ENCODE measurements at regions not wholly inside any gene's neighbourhood (a gene's known extent, or its start where the extent isn't known, plus 50 kb on each side); places are given as distances from the start of the nearest gene placed in this dataset.

DNA sequence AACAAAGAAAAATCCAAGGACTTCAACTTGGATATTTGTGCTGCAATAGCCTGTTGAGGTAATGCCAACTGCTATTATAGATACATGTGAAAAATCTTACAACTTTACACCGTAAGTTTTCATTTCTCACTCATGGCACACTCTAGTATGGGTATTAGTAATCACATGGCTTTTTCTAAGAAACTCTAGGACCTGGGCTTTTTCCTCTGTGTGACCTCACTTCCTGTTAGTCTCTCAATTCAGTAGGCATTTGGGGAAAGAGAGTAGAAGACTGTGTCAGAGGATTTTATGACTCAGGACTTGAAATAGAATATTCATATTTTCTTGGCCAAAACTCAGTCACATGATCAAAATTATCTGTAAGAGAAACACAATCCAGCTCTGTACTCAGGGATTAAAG is 1049.9 kb downstream of the REEP3 start:
- Histone ChIP-seq H2BK5ac (ENCODE audit: low read depth, low read length, poor library complexity, severe bottlenecking) (no peak overlapping the region), H3K4me1 (ENCODE audit: control insufficient read depth, insufficient read depth, low read depth, low read length) (no peaks in the 10 kb centered on the region), H3K23ac (ENCODE audit: low read length in 2 of 2) (no peak overlapping the region), H2AFZ (ENCODE audit: low read depth, low read length) (no peak overlapping the region), H3K4me2 (ENCODE audit: low read length, poor library complexity, severe bottlenecking) (no peak overlapping the region), H2BK12ac (ENCODE audit: low read length in 2 of 2) (no peak overlapping the region), H3K4me3 (ENCODE audit: insufficient read depth in 1 of 2, low read depth in 1 of 2, low read length in 2 of 2) (no peak overlapping the region), H3K27ac (ENCODE audit: low read length, poor library complexity, severe bottlenecking) (no peak overlapping the region), H3K79me1 (replicated peaks; ENCODE audit: low read length, poor library complexity, severe bottlenecking) (no peaks in the 10 kb centered on the region), H3K9me3 (ENCODE audit: control insufficient read depth, low read length) (peaks cover 11% of the 10 kb centered on the region), H3K36me3 (ENCODE audit: control insufficient read depth in 1 of 2, insufficient read depth in 2 of 2, low read depth in 1 of 2, low read length in 2 of 2) (no peaks in the 10 kb centered on the region), H3K27me3 (ENCODE audit: control insufficient read depth in 1 of 2, insufficient read depth in 1 of 2, low read length in 2 of 2) (no peaks in the 10 kb centered on the region), H2AK5ac (ENCODE audit: low read length, severe bottlenecking) (no peak overlapping the region), H2BK15ac (ENCODE audit: low read depth, poor library complexity, severe bottlenecking) (no peak overlapping the region), H2BK120ac (ENCODE audit: low read depth, low read length) (no peak overlapping the region), H3K4ac (ENCODE audit: low read depth in 1 of 2, low read length in 2 of 2) (no peak overlapping the region), H3K14ac (ENCODE audit: low read length in 2 of 2) (no peak overlapping the region), H4K8ac (ENCODE audit: low read length) (no peak overlapping the region), H4K91ac (ENCODE audit: low read length) (no peak overlapping the region), H3K9ac (ENCODE audit: low read length) (no peak overlapping the region), H3K18ac (ENCODE audit: low read depth in 1 of 2, low read length in 2 of 2) (no peak overlapping the region)
- WGBS: no CpG with 5 or more reads among the region's 1 CpG
- no peak for DNase-seq

DNA sequence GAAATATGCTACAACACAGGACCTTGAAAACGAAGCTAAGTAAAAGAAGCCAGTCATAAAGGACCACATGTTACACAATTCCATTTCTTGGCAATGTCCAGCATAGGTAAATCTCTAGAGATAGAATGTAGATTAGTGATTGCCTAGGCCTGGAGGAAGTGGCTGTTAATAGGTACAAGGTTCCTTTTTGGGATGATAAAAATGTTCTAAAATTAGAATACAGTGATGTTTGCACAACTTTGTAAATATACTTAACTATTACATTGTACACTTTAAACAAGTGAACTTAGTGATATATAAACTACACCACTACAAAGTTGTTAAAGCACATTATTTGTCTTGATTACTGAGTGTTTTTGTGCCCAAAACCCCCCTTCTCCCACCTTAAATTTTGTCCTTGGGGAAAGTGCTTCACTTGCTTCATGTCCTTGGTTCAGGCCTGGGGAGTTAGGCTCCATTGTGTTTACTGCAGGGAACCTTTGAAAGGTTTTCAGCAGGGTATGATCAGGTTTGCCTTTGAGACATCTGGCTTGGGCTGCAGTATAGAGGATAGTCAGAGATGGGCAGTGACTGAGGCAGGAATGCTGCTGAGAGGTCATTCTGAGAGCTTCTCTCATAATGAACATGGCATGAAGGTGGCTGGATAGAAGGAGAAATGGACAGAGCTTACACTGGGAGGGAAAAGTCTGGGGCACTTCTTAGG is 1052.6 kb downstream of the REEP3 start:
- Histone ChIP-seq H3K18ac (ENCODE audit: low read depth in 1 of 2, low read length in 2 of 2) (no peak overlapping the region), H3K9ac (ENCODE audit: low read length) (no peak overlapping the region), H2AK5ac (ENCODE audit: low read length, severe bottlenecking) (no peak overlapping the region), H3K4me3 (ENCODE audit: insufficient read depth in 1 of 2, low read depth in 1 of 2, low read length in 2 of 2) (no peak overlapping the region), H3K36me3 (ENCODE audit: control insufficient read depth in 1 of 2, insufficient read depth in 2 of 2, low read depth in 1 of 2, low read length in 2 of 2) (no peaks in the 10 kb centered on the region), H4K8ac (ENCODE audit: low read length) (no peak overlapping the region), H4K91ac (ENCODE audit: low read length) (no peak overlapping the region), H3K4me2 (ENCODE audit: low read length, poor library complexity, severe bottlenecking) (no peak overlapping the region), H2AFZ (ENCODE audit: low read depth, low read length) (no peak overlapping the region), H3K14ac (ENCODE audit: low read length in 2 of 2) (no peak overlapping the region), H3K27ac (ENCODE audit: low read length, poor library complexity, severe bottlenecking) (no peak overlapping the region), H2BK5ac (ENCODE audit: low read depth, low read length, poor library complexity, severe bottlenecking) (no peak overlapping the region), H3K27me3 (ENCODE audit: control insufficient read depth in 1 of 2, insufficient read depth in 1 of 2, low read length in 2 of 2) (no peaks in the 10 kb centered on the region), H3K4me1 (ENCODE audit: control insufficient read depth, insufficient read depth, low read depth, low read length) (no peaks in the 10 kb centered on the region), H3K9me3 (ENCODE audit: control insufficient read depth, low read length) (peaks cover 5% of the 10 kb centered on the region), H2BK12ac (ENCODE audit: low read length in 2 of 2) (no peak overlapping the region), H3K23ac (ENCODE audit: low read length in 2 of 2) (no peak overlapping the region), H3K79me1 (replicated peaks; ENCODE audit: low read length, poor library complexity, severe bottlenecking) (no peaks in the 10 kb centered on the region), H3K4ac (ENCODE audit: low read depth in 1 of 2, low read length in 2 of 2) (no peak overlapping the region), H2BK120ac (ENCODE audit: low read depth, low read length) (no peak overlapping the region), H2BK15ac (ENCODE audit: low read depth, poor library complexity, severe bottlenecking) (no peak overlapping the region)
- no peak for DNase-seq
- no CpG with 5 or more reads among the region's 1 CpG for WGBS

DNA sequence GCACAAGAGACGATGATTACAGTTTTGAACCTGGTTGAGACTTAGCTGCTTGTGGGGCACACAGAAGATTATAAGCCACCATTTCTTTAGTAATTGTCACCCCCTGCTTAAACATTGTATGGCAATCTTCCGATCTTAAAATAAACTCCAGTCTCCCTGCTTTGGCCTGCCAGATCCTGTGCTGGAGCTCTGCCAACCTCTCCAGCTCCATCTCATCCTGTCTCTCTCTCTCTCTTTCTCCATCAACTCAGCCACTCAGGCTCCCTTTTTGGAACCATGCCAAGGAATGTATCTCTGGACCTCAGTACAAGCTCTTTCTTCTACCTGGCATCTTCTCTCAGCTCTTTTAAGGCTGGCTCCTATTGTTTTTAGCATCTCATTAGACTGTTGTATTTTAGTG is 1053.2 kb downstream of the REEP3 start:
- Histone ChIP-seq H2BK5ac (ENCODE audit: low read depth, low read length, poor library complexity, severe bottlenecking) (no peak overlapping the region), H2BK15ac (ENCODE audit: low read depth, poor library complexity, severe bottlenecking) (no peak overlapping the region), H3K4ac (ENCODE audit: low read depth in 1 of 2, low read length in 2 of 2) (no peak overlapping the region), H3K4me3 (ENCODE audit: insufficient read depth in 1 of 2, low read depth in 1 of 2, low read length in 2 of 2) (no peak overlapping the region), H3K4me2 (ENCODE audit: low read length, poor library complexity, severe bottlenecking) (no peak overlapping the region), H3K79me1 (replicated peaks; ENCODE audit: low read length, poor library complexity, severe bottlenecking) (no peaks in the 10 kb centered on the region), H3K36me3 (ENCODE audit: control insufficient read depth in 1 of 2, insufficient read depth in 2 of 2, low read depth in 1 of 2, low read length in 2 of 2) (no peaks in the 10 kb centered on the region), H4K91ac (ENCODE audit: low read length) (no peak overlapping the region), H3K9ac (ENCODE audit: low read length) (no peak overlapping the region), H2BK120ac (ENCODE audit: low read depth, low read length) (no peak overlapping the region), H2AK5ac (ENCODE audit: low read length, severe bottlenecking) (no peak overlapping the region), H3K23ac (ENCODE audit: low read length in 2 of 2) (no peak overlapping the region), H3K9me3 (ENCODE audit: control insufficient read depth, low read length) (no peaks in the 10 kb centered on the region), H2AFZ (ENCODE audit: low read depth, low read length) (no peak overlapping the region), H3K14ac (ENCODE audit: low read length in 2 of 2) (no peak overlapping the region), H3K27ac (ENCODE audit: low read length, poor library complexity, severe bottlenecking) (no peak overlapping the region), H3K27me3 (ENCODE audit: control insufficient read depth in 1 of 2, insufficient read depth in 1 of 2, low read length in 2 of 2) (no peaks in the 10 kb centered on the region), H3K18ac (ENCODE audit: low read depth in 1 of 2, low read length in 2 of 2) (no peak overlapping the region), H4K8ac (ENCODE audit: low read length) (no peak overlapping the region), H3K4me1 (ENCODE audit: control insufficient read depth, insufficient read depth, low read depth, low read length) (no peaks in the 10 kb centered on the region), H2BK12ac (ENCODE audit: low read length in 2 of 2) (no peak overlapping the region)
- DNase-seq: no peak
- 86% methylated on average over 2 of the region's 2 CpGs for WGBS

- Histone ChIP-seq H3K9ac (ENCODE audit: low read length) (no peak overlapping the region), H3K27me3 (ENCODE audit: control insufficient read depth in 1 of 2, insufficient read depth in 1 of 2, low read length in 2 of 2) (no peaks in the 10 kb centered on the region), H3K4me1 (ENCODE audit: control insufficient read depth, insufficient read depth, low read depth, low read length) (no peaks in the 10 kb centered on the region), H3K79me1 (replicated peaks; ENCODE audit: low read length, poor library complexity, severe bottlenecking) (no peaks in the 10 kb centered on the region), H3K18ac (ENCODE audit: low read depth in 1 of 2, low read length in 2 of 2) (no peak overlapping the region), H3K36me3 (ENCODE audit: control insufficient read depth in 1 of 2, insufficient read depth in 2 of 2, low read depth in 1 of 2, low read length in 2 of 2) (no peaks in the 10 kb centered on the region), H3K9me3 (ENCODE audit: control insufficient read depth, low read length) (no peaks in the 10 kb centered on the region), H2BK120ac (ENCODE audit: low read depth, low read length) (no peak overlapping the region), H2AFZ (ENCODE audit: low read depth, low read length) (no peak overlapping the region), H4K8ac (ENCODE audit: low read length) (no peak overlapping the region), H2BK5ac (ENCODE audit: low read depth, low read length, poor library complexity, severe bottlenecking) (no peak overlapping the region), H3K14ac (ENCODE audit: low read length in 2 of 2) (no peak overlapping the region), H2AK5ac (ENCODE audit: low read length, severe bottlenecking) (no peak overlapping the region), H3K4me2 (ENCODE audit: low read length, poor library complexity, severe bottlenecking) (no peak overlapping the region), H2BK12ac (ENCODE audit: low read length in 2 of 2) (no peak overlapping the region), H3K4ac (ENCODE audit: low read depth in 1 of 2, low read length in 2 of 2) (no peak overlapping the region), H3K27ac (ENCODE audit: low read length, poor library complexity, severe bottlenecking) (no peak overlapping the region), H3K4me3 (ENCODE audit: insufficient read depth in 1 of 2, low read depth in 1 of 2, low read length in 2 of 2) (no peak overlapping the region), H3K23ac (ENCODE audit: low read length in 2 of 2) (no peak overlapping the region), H4K91ac (ENCODE audit: low read length) (no peak overlapping the region), H2BK15ac (ENCODE audit: low read depth, poor library complexity, severe bottlenecking) (no peak overlapping the region)
- DNase-seq: no peak
- 83% methylated on average over 10 of the region's 10 CpGs for WGBS
Measured at GRCh38 chr10:64576497-64576896, 1055.3 kb downstream of the REEP3 start.

Data from mesenchymal stem cell (in vitro differentiated cells and primary cell).